GM19463 (cell line): ENCODE measurements at regions not wholly inside any gene's neighbourhood (a gene's known extent, or its start where the extent isn't known, plus 50 kb on each side); places are given as distances from the start of the nearest gene placed in this dataset.
"Not testable (repeated sequence)": the region's sequence is repeated elsewhere in the genome, so short reads cannot be mapped to it uniquely, and the experiment has no call there.

Experiments
- ATAC-seq: cut with Tn5 transposase; IDR thresholded peaks from one replicate; pipeline ENCODE4 v1.9.1; 2021; ENCODE audit warnings: mild to moderate bottlenecking, moderate library complexity; ENCODE audit not compliant: unreplicated experiment

GRCh38 chr1:14247666-14248065 lies 350.8 kb upstream of the KAZN start:
- no peak for ATAC-seq

DNA sequence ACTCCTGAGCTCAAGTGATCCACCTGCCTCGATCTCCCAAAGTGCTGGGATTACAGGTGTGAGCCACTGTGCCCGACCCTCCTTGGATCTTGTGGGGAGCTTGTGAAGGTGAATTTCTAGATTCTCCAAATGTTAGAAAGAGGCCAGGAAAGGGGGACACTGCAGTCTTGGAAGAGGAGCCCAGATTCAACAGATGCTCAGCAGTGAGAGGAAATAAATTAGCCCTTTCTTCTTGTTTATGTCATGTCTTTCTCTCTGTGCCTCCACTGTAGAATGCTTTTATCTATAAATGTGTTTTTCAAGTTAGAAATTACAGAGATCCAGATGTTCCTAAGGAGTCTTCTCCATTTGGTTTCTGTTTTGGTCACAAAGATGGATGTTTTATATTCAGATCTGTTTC lies 346.6 kb upstream of the KAZN start:
- no peak for ATAC-seq

DNA sequence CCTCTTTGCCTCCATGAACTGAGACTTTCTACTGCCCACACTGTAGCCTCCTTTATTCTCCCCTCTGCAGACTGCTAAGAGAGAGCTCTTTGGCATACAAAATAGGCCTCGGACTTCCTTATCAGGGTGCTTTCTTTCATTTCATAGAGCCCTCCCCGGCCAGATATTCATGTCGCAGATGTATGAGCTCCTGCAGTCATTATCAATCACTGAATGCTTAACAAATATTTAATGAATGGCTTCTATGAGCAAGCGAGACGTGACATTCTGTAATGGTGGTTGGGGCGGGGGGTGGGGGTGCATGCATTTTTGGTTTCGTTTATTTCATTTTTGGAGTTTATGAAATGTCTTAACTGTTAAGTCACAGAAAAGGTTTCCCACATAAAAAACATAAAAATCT lies 344.8 kb upstream of the KAZN start:
- no peak for ATAC-seq

- ATAC-seq, result no peak
Measured at GRCh38 chr1:14254251-14254650, 344.2 kb upstream of the KAZN start.

DNA sequence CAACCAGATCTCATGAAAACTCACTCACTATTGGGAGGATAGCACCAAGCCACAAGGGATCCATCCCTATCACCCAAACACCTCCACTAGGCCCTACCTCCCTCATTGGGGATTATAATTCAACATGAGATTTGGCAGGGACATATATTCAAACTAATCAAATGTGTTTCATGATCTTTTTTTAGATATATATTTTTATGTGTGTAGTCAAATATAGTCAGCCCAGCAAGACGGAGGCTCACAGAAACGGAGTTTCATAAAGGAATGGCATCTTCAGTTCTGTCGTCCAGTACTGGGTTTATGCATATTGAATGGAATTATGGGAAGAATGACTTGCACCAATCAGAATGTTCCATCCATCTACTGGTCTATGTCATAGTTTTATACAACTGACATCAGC lies 343.3 kb upstream of the KAZN start:
- no peak for ATAC-seq

DNA sequence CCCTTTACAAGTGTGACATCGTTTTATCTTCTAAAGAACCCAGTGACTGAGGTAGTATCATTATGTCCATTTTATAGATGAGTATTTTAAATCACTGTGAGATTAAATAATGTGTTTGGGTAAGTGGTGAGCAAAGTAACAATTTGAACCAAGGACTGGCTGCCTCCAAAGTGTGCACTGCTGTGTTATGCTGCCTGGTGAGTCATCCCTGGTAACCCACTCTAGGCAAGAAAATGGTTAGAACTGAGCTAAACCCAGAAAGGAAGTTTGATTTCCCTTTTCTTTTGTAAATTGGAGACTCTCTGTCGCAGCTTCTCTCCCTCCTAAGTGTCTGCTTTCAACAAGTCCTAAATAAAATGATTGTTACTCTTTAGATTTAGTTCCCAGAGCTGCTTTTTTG lies 342.8 kb upstream of the KAZN start:
- no peak for ATAC-seq

DNA sequence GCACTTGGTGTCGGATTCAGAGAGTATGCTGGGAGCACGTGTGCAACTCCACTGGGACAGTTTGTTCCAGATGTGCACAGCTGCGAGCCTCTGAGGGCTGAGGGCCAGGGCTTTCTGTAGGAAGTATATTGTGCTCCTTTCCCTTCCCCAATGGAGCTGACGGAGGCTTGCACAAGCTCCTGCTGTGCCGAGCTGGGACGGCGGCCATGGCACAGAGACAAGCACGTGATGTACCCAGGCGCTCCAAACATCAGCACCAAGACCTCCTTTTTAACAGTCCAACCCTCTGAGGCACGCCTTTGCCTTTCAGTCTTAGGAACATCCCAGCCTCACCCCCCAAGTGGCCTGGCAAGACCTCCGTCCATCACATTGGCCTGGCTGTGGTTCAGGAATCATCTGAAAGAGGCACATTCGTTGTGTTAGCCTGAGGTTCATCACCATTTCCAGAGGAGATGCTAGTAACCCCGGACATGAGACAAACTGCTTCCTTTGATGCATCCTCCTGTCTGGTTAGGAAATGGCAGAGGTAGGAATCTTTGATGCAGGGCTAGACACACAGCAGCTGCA lies 339.2 kb upstream of the KAZN start:
- ATAC-seq, result no peak

DNA sequence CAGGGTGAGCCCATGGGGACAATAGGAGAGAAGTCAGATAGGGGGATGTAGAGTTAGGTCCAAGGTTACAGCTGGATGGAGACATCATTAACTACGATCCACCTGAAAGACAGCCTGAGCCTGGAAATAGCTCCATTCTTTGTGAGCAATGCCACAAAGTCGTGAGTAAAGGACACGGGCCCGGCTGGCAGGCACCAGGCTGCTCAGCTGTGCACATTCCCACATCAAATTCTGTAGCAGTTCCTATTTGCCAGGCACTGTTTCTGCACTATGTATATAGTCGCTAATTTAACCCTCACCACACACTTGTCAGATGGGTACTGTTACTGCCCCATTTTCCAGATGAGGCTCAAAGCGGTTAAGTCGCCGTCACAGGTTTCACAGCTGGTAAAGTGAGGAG lies 338.0 kb upstream of the KAZN start:
- ATAC-seq, result no peak

GRCh38 chr1:14261395-14261794 lies 337.1 kb upstream of the KAZN start:
- ATAC-seq, result no peak

- no peak for ATAC-seq
Measured at GRCh38 chr1:14262637-14263036, 335.8 kb upstream of the KAZN start.

- ATAC-seq, result no peak
Measured at GRCh38 chr1:14263225-14263624, 335.3 kb upstream of the KAZN start.

DNA sequence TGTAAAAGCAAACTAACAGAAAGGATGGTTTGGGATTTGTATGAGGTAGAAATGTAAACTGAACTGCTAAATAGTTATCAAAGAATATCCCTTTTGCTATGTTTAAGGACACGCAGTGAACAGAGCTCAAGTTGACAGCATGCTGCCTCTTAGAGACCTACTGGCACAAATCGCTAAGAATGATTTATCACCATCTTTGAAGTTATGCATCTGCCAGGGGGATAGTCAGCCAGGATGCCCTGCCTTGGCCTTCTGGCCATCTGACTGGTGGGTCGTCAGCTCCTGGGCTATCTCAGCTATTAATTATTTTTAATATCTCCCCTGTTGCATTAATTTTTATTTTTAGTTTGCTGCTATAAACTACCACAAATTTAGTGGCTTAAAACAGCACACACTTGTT lies 334.8 kb upstream of the KAZN start:
- ATAC-seq, result no peak

- ATAC-seq, result no peak
Measured at GRCh38 chr1:14265495-14265894, 333.0 kb upstream of the KAZN start.

- no peak for ATAC-seq
Measured at GRCh38 chr1:14267991-14268390, 330.5 kb upstream of the KAZN start.

DNA sequence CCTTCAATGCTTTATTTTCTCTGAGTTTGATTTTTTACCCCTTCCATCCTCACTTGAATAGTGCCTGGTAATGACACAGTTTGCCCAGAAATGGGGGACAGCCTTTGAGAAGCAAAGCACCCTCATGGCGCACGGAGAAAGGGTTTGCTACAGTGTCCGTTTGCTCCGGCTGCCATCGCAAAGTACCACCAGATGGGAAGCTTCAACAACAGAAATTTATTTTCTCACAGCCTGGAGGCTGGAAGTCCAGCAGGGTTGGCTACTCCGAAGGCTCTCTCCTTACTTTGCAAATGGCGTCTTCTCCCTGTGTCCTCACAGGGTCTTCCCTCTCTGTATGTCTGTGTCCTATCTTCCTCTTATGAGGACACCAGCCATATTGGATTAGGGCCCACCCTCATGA lies 327.7 kb upstream of the KAZN start:
- ATAC-seq, result no peak

DNA sequence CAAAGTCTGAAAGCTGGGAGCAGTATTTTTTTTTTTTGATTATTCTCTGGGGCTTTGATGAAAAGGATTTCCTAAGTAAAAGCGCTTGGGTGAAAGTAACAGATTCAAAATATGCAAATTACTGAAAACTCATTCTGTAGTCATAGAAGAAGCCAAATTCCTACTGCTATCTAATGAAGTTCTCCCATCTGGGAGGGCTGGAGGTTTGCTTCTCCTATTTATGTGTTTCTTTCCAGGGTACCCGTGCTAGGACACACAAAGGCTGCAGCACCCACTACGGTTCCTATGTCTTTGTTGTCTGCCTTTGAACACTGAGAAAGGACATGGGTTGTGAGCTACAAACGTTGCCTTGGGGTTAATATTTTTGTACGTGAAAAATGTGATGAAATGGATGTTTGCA lies 324.7 kb upstream of the KAZN start:
- ATAC-seq, result no peak

DNA sequence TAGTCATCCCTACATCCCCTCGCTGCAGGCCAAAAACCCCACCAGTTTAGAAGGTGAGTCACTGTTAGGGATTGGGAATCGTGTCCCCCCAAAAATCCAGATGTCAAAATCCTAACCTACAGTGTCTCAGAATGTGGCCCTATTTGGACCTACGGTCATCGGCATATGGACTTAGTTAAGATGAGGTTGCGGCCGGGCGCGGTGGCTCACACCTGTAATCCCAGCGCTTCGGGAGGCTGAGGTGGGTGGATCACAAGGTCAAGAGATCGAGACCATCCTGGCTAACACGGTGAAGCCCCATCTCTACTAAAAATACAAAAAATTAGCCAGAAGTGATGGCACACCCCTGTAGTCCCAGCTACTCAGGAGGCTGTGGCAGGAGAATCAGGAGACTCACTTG lies 318.6 kb upstream of the KAZN start:
- not testable (repeated sequence) for ATAC-seq

DNA sequence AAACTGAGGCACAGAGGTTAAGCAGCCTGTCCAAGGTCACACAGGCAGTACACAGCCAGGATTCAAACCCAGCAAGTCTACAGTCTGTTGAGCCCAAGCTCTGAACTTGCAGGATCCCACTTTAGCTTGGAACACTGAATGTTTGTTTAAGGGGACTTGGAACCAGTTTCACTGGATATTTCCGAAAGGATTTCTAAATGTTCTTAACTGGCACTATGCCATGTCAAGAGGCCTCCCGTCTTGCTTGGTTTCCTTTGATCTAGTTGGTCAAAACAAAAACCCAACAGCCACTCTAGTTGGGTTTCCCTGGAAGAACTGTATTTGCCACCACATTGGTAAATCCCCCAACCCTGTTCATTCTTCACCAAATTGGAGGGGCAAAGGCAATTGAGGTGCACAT lies 317.6 kb upstream of the KAZN start:
- no peak for ATAC-seq

- ATAC-seq, result no peak
Measured at GRCh38 chr1:14281412-14281811, 317.1 kb upstream of the KAZN start.

GRCh38 chr1:14282707-14283106 lies 315.8 kb upstream of the KAZN start:
- ATAC-seq, result no peak

DNA sequence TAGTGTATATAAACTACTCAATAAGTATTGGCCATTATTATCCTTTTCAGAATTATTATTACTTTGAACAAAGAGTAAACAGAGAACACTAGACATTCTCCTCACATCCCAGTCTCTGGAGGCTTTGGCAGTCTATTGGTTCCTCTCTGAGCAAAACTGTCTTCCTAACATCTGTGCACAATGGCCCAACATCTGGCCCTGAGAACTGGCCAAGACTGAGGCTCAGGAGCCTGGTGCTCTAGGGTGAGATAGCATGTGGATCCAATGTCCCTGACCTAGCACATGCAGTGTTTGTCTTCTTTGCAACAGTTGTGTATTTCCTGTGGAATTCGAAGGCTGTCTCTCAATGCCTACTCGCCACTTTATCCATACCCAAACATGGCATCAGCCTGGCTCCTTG lies 313.2 kb upstream of the KAZN start:
- ATAC-seq, result no peak

DNA sequence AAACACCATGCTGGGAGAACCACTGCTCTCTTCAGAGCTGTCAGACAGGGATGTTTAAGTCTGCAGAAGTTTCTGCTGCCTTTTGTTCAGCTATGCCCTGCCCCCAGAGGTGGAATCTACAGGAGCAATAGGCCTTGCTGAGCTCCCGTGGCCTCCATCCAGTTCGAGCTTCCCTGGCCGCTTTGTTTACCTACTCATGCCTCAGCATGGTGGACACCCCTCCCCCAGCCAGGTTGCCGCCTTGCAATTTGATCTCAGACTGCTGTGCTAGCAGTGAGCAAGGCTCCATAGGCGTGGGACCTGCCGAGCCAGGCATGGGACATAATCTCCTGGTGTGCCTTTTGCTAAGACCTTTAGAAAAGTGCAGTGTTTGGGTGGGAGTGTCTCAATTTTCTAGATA lies 307.3 kb upstream of the KAZN start:
- not testable (repeated sequence) for ATAC-seq

DNA sequence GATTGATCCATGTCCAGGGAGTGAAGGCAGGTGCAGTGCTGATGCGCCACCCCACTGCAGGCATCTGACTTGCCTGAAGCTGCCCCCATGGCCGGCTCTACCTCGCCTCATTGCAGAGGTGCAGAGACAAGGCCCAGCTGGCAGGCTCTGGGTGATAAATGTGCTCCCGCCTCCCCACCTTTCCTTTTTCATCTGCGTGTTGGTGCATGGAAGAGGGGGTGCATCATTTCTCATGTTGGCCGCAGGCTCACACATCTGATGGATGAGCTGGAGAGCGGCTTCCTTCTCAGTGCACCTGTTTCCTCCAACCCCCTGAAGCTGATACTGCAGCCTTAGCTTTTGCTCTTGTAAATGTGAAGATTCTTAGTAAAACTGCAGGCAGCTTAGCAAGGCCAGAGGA lies 306.0 kb upstream of the KAZN start:
- no peak for ATAC-seq

DNA sequence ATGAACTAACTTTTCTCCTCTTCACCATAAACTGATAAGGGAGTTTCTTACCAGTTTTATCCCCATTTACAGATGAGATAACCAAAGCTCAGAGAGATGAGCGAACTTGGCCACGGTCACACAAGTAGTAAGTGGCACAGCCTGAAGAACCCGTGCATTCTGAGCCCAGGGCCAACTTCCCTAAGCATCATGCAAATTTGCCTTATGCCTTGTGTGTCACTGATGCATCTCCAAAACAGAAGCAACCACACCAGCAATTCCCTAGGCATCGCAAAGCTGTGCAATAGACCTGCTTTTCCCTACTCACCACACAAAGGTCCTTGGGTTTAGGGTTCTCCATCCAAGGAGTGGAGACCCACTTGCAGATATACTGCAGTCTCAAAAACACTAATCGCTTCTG lies 304.5 kb upstream of the KAZN start:
- no peak for ATAC-seq
